IMR-90 (cell line): ENCODE measurements at regions not wholly inside any gene's neighbourhood (a gene's known extent, or its start where the extent isn't known, plus 50 kb on each side); places are given as distances from the start of the nearest gene placed in this dataset.

Experiments
- ATAC-seq: fragments of 200-7000 bp; cut with Tn5 transposase; 2 replicates; pipeline ENCODE4 v1.9.1; 2020; ENCODE audit warnings: low read depth, mild to moderate bottlenecking, moderate library complexity
- BruUV-seq: library from RNA; stranded (reverse); fragments of 400-500 nt; replicated peaks from 2 replicates; lab custom pipeline; 2021; lab: Mats Ljungman, UMichigan
- CTCF ChIA-PET: fragments of 300-600 bp; formaldehyde crosslinking; extraction: SDS; loops from one replicate; lab custom pipeline; 2021; ENCODE audit warnings: antibody characterized with exemption; lab: Yijun Ruan, JAX
- POLR2A ChIA-PET: fragments of 300-600 bp; sonication (Branson Sonifier 250); formaldehyde crosslinking; loops from one replicate; lab custom pipeline; 2022; ENCODE audit warnings: antibody characterized with exemption; ENCODE audit not compliant: unreplicated experiment; lab: Charles Lee
- DNase-seq: peaks from one replicate; pipeline ENCODE4 v3.0.0; 2013
- H2AFZ ChIP-seq: replicated peaks from 2 replicates; pipeline ENCODE3; 2013; ENCODE audit warnings: low read length, mild to moderate bottlenecking; ENCODE audit not compliant: poor library complexity
- H2AK5ac ChIP-seq: 2 replicates; pipeline ENCODE4 v1.6.1; 2013; ENCODE audit warnings: low read depth, low read length, inconsistent platforms
- H2AK9ac ChIP-seq: replicated peaks from 2 replicates; pipeline ENCODE3; 2013; ENCODE audit warnings: mild to moderate bottlenecking, low read depth, low read length, moderate library complexity; ENCODE audit not compliant: poor library complexity
- H2BK120ac ChIP-seq: 2 replicates; pipeline ENCODE4 v1.6.1; 2013; ENCODE audit warnings: low read depth, low read length, inconsistent platforms
- H2BK15ac ChIP-seq: 3 replicates; pipeline ENCODE4 v1.6.1; 2013; ENCODE audit warnings: low read depth, low read length, inconsistent platforms
- H2BK20ac ChIP-seq: 2 replicates; pipeline ENCODE4 v1.6.1; 2013; ENCODE audit warnings: low read depth, mild to moderate bottlenecking, inconsistent platforms, low read length, moderate library complexity
- H2BK5ac ChIP-seq: 2 replicates; pipeline ENCODE4 v1.6.1; 2013; ENCODE audit warnings: mild to moderate bottlenecking, low read depth, low read length, inconsistent platforms; ENCODE audit not compliant: poor library complexity, severe bottlenecking
- H3K14ac ChIP-seq: replicated peaks from 2 replicates; pipeline ENCODE4 v1.6.1; 2013; ENCODE audit warnings: low read depth, low read length, inconsistent platforms
- H3K18ac ChIP-seq: 2 replicates; pipeline ENCODE4 v1.6.1; 2013; ENCODE audit warnings: low read depth, low read length, control low read depth
- H3K23ac ChIP-seq: 2 replicates; pipeline ENCODE4 v1.6.1; 2013; ENCODE audit warnings: low read depth, low read length, inconsistent platforms
- H3K27ac ChIP-seq: 2 replicates; pipeline ENCODE4 v1.5.1; 2013; ENCODE audit warnings: mild to moderate bottlenecking, control low read depth, low read length; ENCODE audit not compliant: insufficient read depth
- H3K27me3 ChIP-seq: 2 replicates; pipeline ENCODE4 v1.6.1; 2013; ENCODE audit warnings: low read length; ENCODE audit not compliant: control insufficient read depth, insufficient read depth
- H3K36me3 ChIP-seq: 2 replicates; pipeline ENCODE4 v1.6.1; 2013; ENCODE audit warnings: low read length, mixed read lengths; ENCODE audit not compliant: control insufficient read depth, insufficient read depth
- H3K4ac ChIP-seq: 2 replicates; pipeline ENCODE4 v1.6.1; 2013; ENCODE audit warnings: low read depth, low read length, inconsistent platforms
- H3K4me1 ChIP-seq: 2 replicates; pipeline ENCODE4 v1.6.1; 2013; ENCODE audit warnings: low read length, mixed read lengths; ENCODE audit not compliant: control insufficient read depth, insufficient read depth
- H3K4me2 ChIP-seq: 2 replicates; pipeline ENCODE4 v1.6.1; 2013; ENCODE audit warnings: low read depth, mild to moderate bottlenecking, control low read depth, low read length, moderate library complexity
- H3K4me3 ChIP-seq: 2 replicates; pipeline ENCODE4 v1.5.1; 2013; ENCODE audit warnings: low read depth, mild to moderate bottlenecking, control low read depth, low read length, moderate library complexity; ENCODE audit not compliant: insufficient read depth
- H3K56ac ChIP-seq: 2 replicates; pipeline ENCODE4 v1.6.1; 2013; ENCODE audit warnings: low read length, inconsistent platforms; ENCODE audit not compliant: insufficient read depth; ENCODE audit errors: extremely low read depth
- H3K79me1 ChIP-seq, 2 experiments: 2 replicates each; pipeline ENCODE4 v1.6.1; 2013; ENCODE audit warnings: low read length in 2 of 2, inconsistent platforms in 1 of 2, low read depth in 1 of 2
- H3K9ac ChIP-seq: 2 replicates; pipeline ENCODE4 v1.6.1; 2013; ENCODE audit warnings: low read depth, low read length, control low read depth
- H3K9me1 ChIP-seq: 2 replicates; pipeline ENCODE4 v1.6.1; 2013; ENCODE audit warnings: low read length, inconsistent platforms; ENCODE audit not compliant: insufficient read depth
- H3K9me3 ChIP-seq: 2 replicates; pipeline ENCODE4 v1.6.1; 2013; ENCODE audit warnings: low read length; ENCODE audit not compliant: control insufficient read depth, insufficient read depth
- H4K20me1 ChIP-seq: 2 replicates; pipeline ENCODE4 v1.6.1; 2013; ENCODE audit warnings: low read length, inconsistent platforms; ENCODE audit not compliant: insufficient read depth
- H4K5ac ChIP-seq: 2 replicates; pipeline ENCODE4 v1.6.1; 2013; ENCODE audit warnings: mild to moderate bottlenecking, low read depth, low read length, control low read depth
- H4K8ac ChIP-seq, 2 experiments: 2 replicates each; pipeline ENCODE4 v1.6.1; 2013; ENCODE audit warnings: low read depth in 2 of 2, low read length in 2 of 2, control low read depth in 1 of 2, inconsistent platforms in 1 of 2
- H4K91ac ChIP-seq: 2 replicates; pipeline ENCODE4 v1.6.1; 2013; ENCODE audit warnings: low read depth, low read length, inconsistent platforms; ENCODE audit not compliant: insufficient read depth
- RFX5 ChIP-seq: IDR thresholded peaks from 2 replicates; pipeline ENCODE4 v1.8.0; 2012; ENCODE audit warnings: low read depth, mild to moderate bottlenecking, low read length, moderate library complexity
- SMC3 ChIP-seq: fragments of 150-350 bp; IDR thresholded peaks from 2 replicates; pipeline ENCODE4 v1.6.1; 2016; ENCODE audit warnings: low read depth, mild to moderate bottlenecking, antibody characterized with exemption, low read length, moderate library complexity
- WGBS, 2 experiments: methylation state at CpG; one replicate each; pipeline versions ENCODE4 v1.1.5 to v1.1.7; 2013; ENCODE audit warnings: missing lambda C conversion rate in 2 of 2; ENCODE audit not compliant: insufficient read length in 1 of 2; ENCODE audit errors: extremely low coverage in 2 of 2; 5-methylcytosine and 5-hydroxymethylcytosine counted together
- dilution Hi-C: fragments of 300-500 bp; cut with HindIII; formaldehyde crosslinking; loops from one replicate; pipeline ENCODE4 v1.14.3; 2018; ENCODE audit warnings: low sequenced_read_pairs; ENCODE audit not compliant: unreplicated experiment
- in situ Hi-C: fragments of 300-500 bp; cut with MboI; formaldehyde crosslinking; loops from 3 replicates; pipeline ENCODE4 v1.14.3; 2019; ENCODE audit warnings: low sequenced_read_pairs, inconsistent platforms, mixed read lengths
- intact Hi-C: fragments of 100-400 bp; cut with micrococcal nuclease; formaldehyde crosslinking; loops from 2 replicates; pipeline ENCODE4 v1.10.0; 2022

DNA sequence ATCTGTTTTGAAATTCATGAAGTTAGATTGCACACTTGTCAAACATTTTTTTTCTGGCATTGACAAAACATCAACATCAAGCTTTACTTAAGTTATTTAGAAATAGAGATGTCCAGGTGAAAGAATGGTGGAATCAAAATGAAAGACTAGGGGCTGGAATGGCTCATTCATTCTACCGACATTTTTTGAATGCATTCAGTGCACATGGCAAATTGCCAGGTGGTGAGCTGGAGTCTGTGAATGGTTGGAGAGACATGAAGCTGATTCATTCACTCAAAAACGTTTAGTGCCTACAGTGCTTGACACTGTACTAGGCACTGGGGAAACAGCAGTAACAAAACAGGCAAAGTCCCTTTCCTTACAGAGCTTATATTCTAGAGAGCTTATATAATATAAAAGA is 292.4 kb downstream of the PPP1R2C start:
- no TSS peak for BruUV-seq
- no peak overlapping the region for H3K23ac ChIP-seq
- H3K4me2 ChIP-seq: no peak overlapping the region
- no peak for TF ChIP-seq SMC3
- TF ChIP-seq RFX5: no peak
- DNase-seq (no peak), ATAC-seq (no peak)
- no peak overlapping the region for H4K8ac ChIP-seq
- H3K4me1 ChIP-seq: no peaks in the 10 kb centered on the region
- in situ Hi-C loops (no loop called here), intact Hi-C loops (no loop called here), dilution Hi-C loops (no loop called here)
- no peak overlapping the region for H3K4me3 ChIP-seq
- H2BK20ac ChIP-seq: no peak overlapping the region
- no peak overlapping the region for H3K27ac ChIP-seq
- H2AK9ac ChIP-seq: no peak overlapping the region
- no peak overlapping the region for H2AK5ac ChIP-seq
- ChIA-PET POLR2A (no interaction called here), CTCF (no interaction called here)
- H3K9me3 ChIP-seq: no peaks in the 10 kb centered on the region
- no peak overlapping the region for H2BK120ac ChIP-seq
- no peak overlapping the region for H2BK5ac ChIP-seq
- no peak overlapping the region for H4K5ac ChIP-seq
- no peaks in the 10 kb centered on the region for H3K27me3 ChIP-seq
- WGBS, 2 experiments: 83% methylated on average over 1 of the region's 2 CpGs; no CpG with 5 or more reads in 1 of the 2 experiments
- no peak overlapping the region for H4K91ac ChIP-seq
- no peak overlapping the region for H2BK15ac ChIP-seq
- H3K18ac ChIP-seq: no peak overlapping the region
- no peak overlapping the region for H3K4ac ChIP-seq
- no peaks in the 10 kb centered on the region for H4K20me1 ChIP-seq
- no peak overlapping the region for H3K9ac ChIP-seq
- no peak overlapping the region for H3K56ac ChIP-seq
- no peaks in the 10 kb centered on the region for H3K9me1 ChIP-seq
- no peak overlapping the region for H2AFZ ChIP-seq
- no peaks in the 10 kb centered on the region for H3K79me1 ChIP-seq
- H3K14ac ChIP-seq: no peak overlapping the region
- H3K36me3 ChIP-seq: no peaks in the 10 kb centered on the region
